ENCODE measurements at regions not wholly inside any gene's neighbourhood (a gene's known extent, or its start where the extent isn't known, plus 50 kb on each side); places are given as distances from the start of the nearest gene placed in this dataset.

DNA sequence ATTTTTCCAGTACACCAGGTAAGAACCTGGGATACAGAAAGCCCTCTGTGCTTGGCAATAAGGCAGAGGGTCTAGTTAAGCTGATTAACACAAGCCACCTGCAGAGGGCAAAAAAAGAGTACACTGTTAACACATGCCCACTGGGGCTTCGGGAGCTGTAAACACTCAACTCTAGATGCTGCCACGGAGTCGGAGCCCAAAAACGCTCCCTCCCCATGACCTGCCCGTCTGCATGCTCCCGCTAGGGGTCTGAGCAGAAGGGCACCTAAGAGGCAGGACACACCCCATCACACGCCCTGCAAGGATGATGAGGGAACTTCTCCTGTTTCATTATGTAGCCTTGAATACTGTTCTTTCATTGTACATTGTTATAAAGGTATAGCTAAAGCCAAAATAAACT is 715.6 kb upstream of the AADAT start:
- TF ChIP-seq, protein P1, sequence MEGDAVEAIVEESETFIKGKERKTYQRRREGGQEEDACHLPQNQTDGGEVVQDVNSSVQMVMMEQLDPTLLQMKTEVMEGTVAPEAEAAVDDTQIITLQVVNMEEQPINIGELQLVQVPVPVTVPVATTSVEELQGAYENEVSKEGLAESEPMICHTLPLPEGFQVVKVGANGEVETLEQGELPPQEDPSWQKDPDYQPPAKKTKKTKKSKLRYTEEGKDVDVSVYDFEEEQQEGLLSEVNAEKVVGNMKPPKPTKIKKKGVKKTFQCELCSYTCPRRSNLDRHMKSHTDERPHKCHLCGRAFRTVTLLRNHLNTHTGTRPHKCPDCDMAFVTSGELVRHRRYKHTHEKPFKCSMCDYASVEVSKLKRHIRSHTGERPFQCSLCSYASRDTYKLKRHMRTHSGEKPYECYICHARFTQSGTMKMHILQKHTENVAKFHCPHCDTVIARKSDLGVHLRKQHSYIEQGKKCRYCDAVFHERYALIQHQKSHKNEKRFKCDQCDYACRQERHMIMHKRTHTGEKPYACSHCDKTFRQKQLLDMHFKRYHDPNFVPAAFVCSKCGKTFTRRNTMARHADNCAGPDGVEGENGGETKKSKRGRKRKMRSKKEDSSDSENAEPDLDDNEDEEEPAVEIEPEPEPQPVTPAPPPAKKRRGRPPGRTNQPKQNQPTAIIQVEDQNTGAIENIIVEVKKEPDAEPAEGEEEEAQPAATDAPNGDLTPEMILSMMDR (IDR thresholded peaks at IDR 0.05), result no peak
- TF ChIP-seq POLR2A (IDR thresholded peaks at IDR 0.05), result no peak

Measured in testis (tissue), 2 donors.